HG02840 (cell line): ENCODE measurements at regions not wholly inside any gene's neighbourhood (a gene's known extent, or its start where the extent isn't known, plus 50 kb on each side); places are given as distances from the start of the nearest gene placed in this dataset.
A peak's percentile ranks its signal among the peaks of the same experiment; 100 is the strongest.

ENCODE experiments used
- ATAC-seq: cut with Tn5 transposase; IDR thresholded peaks from one replicate; pipeline ENCODE4 v1.9.1; 2021; ENCODE audit warnings: mild to moderate bottlenecking, moderate library complexity, moderate number of reproducible peaks; ENCODE audit not compliant: unreplicated experiment, low FRiP score

GRCh38 chr3:24740326-24740725, 245.7 kb upstream of the THRB start:
- no peak for ATAC-seq

DNA sequence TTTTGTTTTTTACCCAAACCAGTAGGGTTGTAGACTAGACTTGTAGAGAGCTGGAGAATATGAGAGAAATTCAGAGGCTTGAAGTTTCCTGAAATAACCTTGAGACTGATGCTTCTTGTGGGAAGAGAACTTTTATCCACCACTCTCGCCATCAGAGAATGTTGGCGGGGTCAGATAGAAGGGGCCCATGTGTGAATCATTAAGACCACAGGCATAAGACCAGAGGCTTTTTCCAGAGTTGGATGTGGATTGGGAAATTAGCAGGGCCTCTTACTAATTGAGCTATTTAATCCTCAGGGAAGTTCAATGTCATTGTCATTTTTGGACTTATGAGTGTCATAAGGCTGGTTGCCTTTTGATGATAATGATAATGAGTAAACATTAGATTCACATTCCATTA, 246.9 kb upstream of the THRB start:
- ATAC-seq, result no peak

- no peak for ATAC-seq
Measured at GRCh38 chr3:24748520-24748919, 253.9 kb upstream of the THRB start.

- ATAC-seq, result no peak
Measured at GRCh38 chr3:24751020-24751419, 256.4 kb upstream of the THRB start.

- ATAC-seq, result no peak
Measured at GRCh38 chr3:24756101-24756888, 261.6 kb upstream of the THRB start.

- ATAC-seq, result no peak
Measured at GRCh38 chr3:24763393-24763792, 268.7 kb upstream of the THRB start.

GRCh38 chr3:24764236-24764915, 269.7 kb upstream of the THRB start:
- no peak for ATAC-seq

DNA sequence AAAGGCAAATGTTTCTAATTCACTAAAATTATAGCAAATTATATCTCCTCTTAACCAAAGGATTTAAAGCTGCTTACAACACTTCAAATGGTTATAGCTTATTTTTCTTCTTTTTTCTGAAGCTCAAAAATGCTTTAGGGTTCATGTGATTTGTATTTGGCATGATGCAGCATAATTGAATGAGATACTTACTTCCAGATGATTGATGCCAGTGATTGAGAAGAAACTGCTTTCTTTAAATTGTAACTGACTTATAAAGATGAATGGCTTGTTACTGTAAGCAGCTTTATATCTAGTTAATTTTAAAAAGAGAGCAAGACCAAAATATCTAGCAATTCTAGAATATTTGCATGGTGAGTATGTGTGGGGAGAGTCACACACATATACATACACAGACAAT, 270.7 kb upstream of the THRB start:
- ATAC-seq, result no peak

DNA sequence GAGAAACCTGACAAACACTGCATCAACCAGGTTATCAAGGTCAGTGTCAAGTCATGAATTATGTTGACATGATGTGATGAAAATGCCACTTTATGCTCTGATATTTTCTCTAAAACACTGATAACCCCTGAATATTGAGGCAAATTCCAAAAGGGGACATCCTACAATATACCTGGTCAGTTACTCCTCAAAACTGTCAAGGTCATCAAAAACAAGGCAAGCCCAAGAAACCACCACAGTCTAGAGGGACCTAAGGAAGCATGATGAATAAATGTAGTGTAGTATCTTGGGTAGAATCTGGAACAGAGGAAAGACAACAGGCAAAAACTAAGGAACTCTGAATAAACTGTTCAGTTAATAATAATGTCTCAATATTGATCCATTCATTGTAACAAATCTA, 275.3 kb upstream of the THRB start:
- ATAC-seq, result no peak

- no peak for ATAC-seq
Measured at GRCh38 chr3:24773798-24774197, 279.1 kb upstream of the THRB start.

DNA sequence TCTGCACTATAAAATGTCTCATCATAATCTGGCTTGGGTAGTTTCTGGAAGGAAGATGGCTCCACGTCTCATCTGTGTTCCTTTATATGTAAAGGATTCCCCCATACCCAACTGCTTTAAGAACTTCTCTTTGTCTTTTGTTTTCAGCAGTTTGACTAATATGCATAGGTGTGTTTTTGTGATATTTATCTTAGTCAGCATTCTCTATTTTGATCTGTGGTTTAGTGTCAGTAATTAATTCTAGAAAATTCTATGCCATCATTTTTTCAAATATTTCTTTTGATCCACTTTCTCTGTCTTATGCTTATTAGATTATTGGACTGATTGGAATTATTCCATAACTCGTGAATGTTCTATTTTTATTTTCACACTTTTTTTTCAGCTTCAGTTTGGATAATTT, 286.3 kb upstream of the THRB start:
- ATAC-seq, result no peak

GRCh38 chr3:24781454-24781853, 286.8 kb upstream of the THRB start:
- ATAC-seq, result no peak

- ATAC-seq, result no peak
Measured at GRCh38 chr3:24793896-24794295, 299.2 kb upstream of the THRB start.

GRCh38 chr3:24802614-24803013, 308.0 kb upstream of the THRB start:
- ATAC-seq, result peak; percentile 91

- ATAC-seq, result no peak
Measured at GRCh38 chr3:24804095-24804494, 309.4 kb upstream of the THRB start.

GRCh38 chr3:24810881-24811280, 316.2 kb upstream of the THRB start:
- ATAC-seq, result no peak

GRCh38 chr3:24812116-24812515, 317.5 kb upstream of the THRB start:
- ATAC-seq, result no peak

DNA sequence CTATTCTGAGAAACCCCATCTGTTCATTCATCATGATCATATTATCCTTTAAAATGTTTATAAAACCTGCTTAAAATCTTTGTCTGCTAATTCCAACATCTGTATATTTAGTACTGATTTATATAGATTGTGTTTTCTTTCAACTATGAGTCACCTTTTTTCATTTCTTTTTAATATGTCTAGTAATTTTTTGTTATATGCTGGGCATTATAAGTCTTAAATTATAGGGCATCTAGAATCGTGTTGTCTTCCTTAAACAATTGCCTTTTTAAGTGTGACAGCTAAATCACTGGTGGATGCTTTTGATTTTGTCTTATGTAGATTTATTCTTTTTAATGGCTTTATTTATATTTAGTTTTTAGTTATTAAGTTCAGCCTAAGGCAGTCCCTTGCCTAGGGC, 323.4 kb upstream of the THRB start:
- no peak for ATAC-seq

DNA sequence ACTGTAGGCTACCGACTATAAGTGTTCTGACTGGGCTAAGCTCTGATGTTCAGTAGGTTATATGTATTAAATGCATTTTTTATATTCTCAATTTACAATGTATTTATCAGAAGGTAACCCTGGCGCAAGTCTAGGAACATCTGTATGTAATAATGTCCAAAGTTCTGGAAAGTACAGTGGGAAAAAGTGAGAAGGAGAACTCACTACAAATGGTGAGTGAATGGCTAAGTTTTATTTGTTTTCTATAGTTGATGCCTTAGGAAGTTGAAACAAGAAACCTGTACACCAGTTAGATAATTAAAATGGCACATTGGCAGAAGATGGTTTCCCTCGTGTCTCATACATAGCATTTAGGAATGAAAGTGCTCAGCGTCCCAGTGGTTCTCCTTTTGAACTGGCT, 333.4 kb upstream of the THRB start:
- no peak for ATAC-seq

- ATAC-seq, result no peak
Measured at GRCh38 chr3:24828551-24828950, 333.9 kb upstream of the THRB start.

- no peak for ATAC-seq
Measured at GRCh38 chr3:24829011-24829581, 334.4 kb upstream of the THRB start.
